ENCODE measurements at regions not wholly inside any gene's neighbourhood (a gene's known extent, or its start where the extent isn't known, plus 50 kb on each side); places are given as distances from the start of the nearest gene placed in this dataset.

- TF ChIP-seq, protein P1, sequence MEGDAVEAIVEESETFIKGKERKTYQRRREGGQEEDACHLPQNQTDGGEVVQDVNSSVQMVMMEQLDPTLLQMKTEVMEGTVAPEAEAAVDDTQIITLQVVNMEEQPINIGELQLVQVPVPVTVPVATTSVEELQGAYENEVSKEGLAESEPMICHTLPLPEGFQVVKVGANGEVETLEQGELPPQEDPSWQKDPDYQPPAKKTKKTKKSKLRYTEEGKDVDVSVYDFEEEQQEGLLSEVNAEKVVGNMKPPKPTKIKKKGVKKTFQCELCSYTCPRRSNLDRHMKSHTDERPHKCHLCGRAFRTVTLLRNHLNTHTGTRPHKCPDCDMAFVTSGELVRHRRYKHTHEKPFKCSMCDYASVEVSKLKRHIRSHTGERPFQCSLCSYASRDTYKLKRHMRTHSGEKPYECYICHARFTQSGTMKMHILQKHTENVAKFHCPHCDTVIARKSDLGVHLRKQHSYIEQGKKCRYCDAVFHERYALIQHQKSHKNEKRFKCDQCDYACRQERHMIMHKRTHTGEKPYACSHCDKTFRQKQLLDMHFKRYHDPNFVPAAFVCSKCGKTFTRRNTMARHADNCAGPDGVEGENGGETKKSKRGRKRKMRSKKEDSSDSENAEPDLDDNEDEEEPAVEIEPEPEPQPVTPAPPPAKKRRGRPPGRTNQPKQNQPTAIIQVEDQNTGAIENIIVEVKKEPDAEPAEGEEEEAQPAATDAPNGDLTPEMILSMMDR (IDR thresholded peaks at IDR 0.05; ENCODE audit: low read depth, low read length): no peak
- TF ChIP-seq EZH2phosphoT487 (IDR thresholded peaks at IDR 0.05; ENCODE audit: low read depth): no peak
Observed at GRCh38 chr7:53311205-53311604, 275.8 kb downstream of the POM121L12 start.
